Neuronal stem cell (in vitro differentiated cells): ENCODE measurements at regions not wholly inside any gene's neighbourhood (a gene's known extent, or its start where the extent isn't known, plus 50 kb on each side); places are given as distances from the start of the nearest gene placed in this dataset.
A peak's percentile ranks its signal among the peaks of the same experiment; 100 is the strongest.

Source experiments
- DNase-seq: peaks from one replicate; pipeline ENCODE4 v3.0.0-alpha.2; 2013; ENCODE audit warnings: low spot score
- H2AFZ ChIP-seq: one replicate; pipeline ENCODE4 v1.6.1; 2013; ENCODE audit warnings: mild to moderate bottlenecking, low read length, inconsistent platforms
- H2AK5ac ChIP-seq: 2 replicates; pipeline ENCODE4 v1.6.1; 2013; ENCODE audit warnings: low read depth, mild to moderate bottlenecking, inconsistent platforms, low read length, moderate library complexity, mixed read lengths
- H2BK120ac ChIP-seq: 2 replicates; pipeline ENCODE4 v1.6.1; 2013; ENCODE audit warnings: low read depth, mild to moderate bottlenecking, inconsistent platforms, low read length, moderate library complexity, mixed read lengths
- H2BK12ac ChIP-seq: one replicate; pipeline ENCODE4 v1.6.1; 2013; ENCODE audit warnings: low read length, inconsistent platforms
- H2BK15ac ChIP-seq: 2 replicates; pipeline ENCODE4 v1.6.1; 2013; ENCODE audit warnings: mild to moderate bottlenecking, low read length, inconsistent platforms, mixed read lengths
- H2BK5ac ChIP-seq: one replicate; pipeline ENCODE4 v1.6.1; 2013; ENCODE audit warnings: inconsistent platforms, mild to moderate bottlenecking, low read length, moderate library complexity
- H3K14ac ChIP-seq: one replicate; pipeline ENCODE4 v1.6.1; 2013; ENCODE audit warnings: low read length, inconsistent platforms
- H3K18ac ChIP-seq: 2 replicates; pipeline ENCODE4 v1.6.1; 2013; ENCODE audit warnings: low read length, inconsistent platforms
- H3K23ac ChIP-seq: 2 replicates; pipeline ENCODE4 v1.6.1; 2013; ENCODE audit warnings: low read depth, mild to moderate bottlenecking, mixed read lengths, low read length, inconsistent platforms; ENCODE audit not compliant: poor library complexity
- H3K27ac ChIP-seq: replicated peaks from 3 replicates; pipeline ENCODE4 v1.5.1; 2013; ENCODE audit warnings: low read length, inconsistent platforms
- H3K27me3 ChIP-seq, 3 experiments: 2 replicates each; pipeline ENCODE4 v1.6.1; 2013; ENCODE audit warnings: low read length in 3 of 3, mild to moderate bottlenecking in 2 of 3, inconsistent platforms in 1 of 3, low read depth in 1 of 3, mixed read lengths in 1 of 3, moderate library complexity in 1 of 3; ENCODE audit not compliant: control insufficient read depth in 3 of 3, insufficient read depth in 3 of 3
- H3K36me3 ChIP-seq, 2 donors: replicated peaks in 1 of 2; 2 replicates each; pipeline ENCODE4 v1.6.1; 2013; ENCODE audit warnings: low read length in 2 of 2; ENCODE audit not compliant: control insufficient read depth in 2 of 2, insufficient read depth in 2 of 2
- H3K4ac ChIP-seq: 2 replicates; pipeline ENCODE4 v1.6.1; 2013; ENCODE audit warnings: inconsistent platforms, mild to moderate bottlenecking, low read length, moderate library complexity
- H3K4me1 ChIP-seq, 2 donors: 1 replicate in 1 of 2; 2 replicates in 1 of 2; pipeline ENCODE4 v1.6.1; 2013; ENCODE audit warnings: low read length in 2 of 2, low read depth in 1 of 2; ENCODE audit not compliant: control insufficient read depth in 2 of 2, insufficient read depth in 1 of 2
- H3K4me2 ChIP-seq: one replicate; pipeline ENCODE4 v1.6.1; 2013; ENCODE audit warnings: mild to moderate bottlenecking, low read length, inconsistent platforms; ENCODE audit not compliant: insufficient read depth, poor library complexity, severe bottlenecking
- H3K4me3 ChIP-seq, 2 donors: 2 replicates each; pipeline ENCODE4 v1.5.1; 2013; ENCODE audit warnings: low read length in 2 of 2, mild to moderate bottlenecking in 2 of 2, inconsistent platforms in 1 of 2, moderate library complexity in 1 of 2
- H3K79me1 ChIP-seq: one replicate; pipeline ENCODE4 v1.6.1; 2013; ENCODE audit warnings: low read depth, mild to moderate bottlenecking, inconsistent platforms, low read length, moderate library complexity
- H3K9ac ChIP-seq: one replicate; pipeline ENCODE4 v1.6.1; 2013; ENCODE audit warnings: mild to moderate bottlenecking, low read depth, low read length, inconsistent platforms; ENCODE audit not compliant: poor library complexity
- H3K9me3 ChIP-seq, 2 donors: replicated peaks in 1 of 2; 2 replicates each; pipeline versions ENCODE3 to v1.6.1; 2013; ENCODE audit warnings: low read length in 2 of 2, mild to moderate bottlenecking in 2 of 2, inconsistent platforms in 1 of 2, low read depth in 1 of 2, mixed read lengths in 1 of 2, moderate library complexity in 1 of 2; ENCODE audit not compliant: control insufficient read depth in 2 of 2, insufficient read depth in 1 of 2
- H4K8ac ChIP-seq: one replicate; pipeline ENCODE4 v1.6.1; 2013; ENCODE audit warnings: low read depth, mild to moderate bottlenecking, inconsistent platforms, low read length, moderate library complexity
- H4K91ac ChIP-seq: one replicate; pipeline ENCODE4 v1.6.1; 2013; ENCODE audit warnings: low read length, low read depth, mild to moderate bottlenecking, inconsistent platforms; ENCODE audit not compliant: poor library complexity
- WGBS, 2 donors: extraction: QIAGEN DNeasy Blood & Tissue Kit; methylation state at CpG; one replicate each; pipeline ENCODE4 v1.1.7; 2013; ENCODE audit warnings: missing lambda C conversion rate in 2 of 2, mixed read lengths in 1 of 2; ENCODE audit not compliant: insufficient read length in 2 of 2, insufficient replicate concordance in 1 of 2; ENCODE audit errors: extremely low coverage in 2 of 2; 5-methylcytosine and 5-hydroxymethylcytosine counted together

DNA sequence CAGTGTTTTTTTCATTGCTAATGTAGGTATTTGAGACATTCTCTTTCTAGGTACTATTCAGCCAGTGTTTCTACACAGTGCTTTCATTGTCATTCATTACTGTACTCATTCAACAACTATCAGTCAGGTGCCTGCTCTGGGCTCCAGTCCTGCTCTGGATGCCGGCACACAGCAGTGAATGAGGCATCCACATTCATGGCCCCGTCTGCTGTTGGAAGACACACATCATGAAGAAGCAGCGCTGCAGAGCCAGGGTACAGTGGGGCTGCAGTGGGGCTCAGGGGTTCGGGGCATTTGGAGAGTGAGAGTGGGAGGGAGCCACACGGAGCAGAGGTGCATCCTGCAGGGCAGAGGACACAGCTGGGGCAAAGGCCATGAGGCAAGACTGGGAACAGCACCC, 737.2 kb upstream of the RAB6C start:
- Histone ChIP-seq H3K18ac (peak overlapping the region; percentile 11), H3K4me2 (no peak overlapping the region), H2BK15ac (no peak overlapping the region), H3K4me3 (no peak overlapping the region), H2BK12ac (no peak overlapping the region), H3K27ac (no peak overlapping the region), H2AFZ (no peak overlapping the region), H3K27me3 (no peaks in the 10 kb centered on the region), H3K36me3 (no peaks in the 10 kb centered on the region), H3K14ac (no peak overlapping the region), H3K79me1 (no peaks in the 10 kb centered on the region), H4K91ac (no peak overlapping the region), H2AK5ac (no peak overlapping the region), H3K4me1 (no peaks in the 10 kb centered on the region), H4K8ac (no peak overlapping the region), H2BK120ac (no peak overlapping the region), H3K9me3 (peaks cover 0 to 5% of the 10 kb centered on the region in 2 donors), H3K23ac (no peak overlapping the region), H3K9ac (no peak overlapping the region), H2BK5ac (no peak overlapping the region), H3K4ac (no peak overlapping the region)
- DNase-seq = no peak
- WGBS, 2 donors = no CpG with 5 or more reads among the region's 5 CpGs

DNA sequence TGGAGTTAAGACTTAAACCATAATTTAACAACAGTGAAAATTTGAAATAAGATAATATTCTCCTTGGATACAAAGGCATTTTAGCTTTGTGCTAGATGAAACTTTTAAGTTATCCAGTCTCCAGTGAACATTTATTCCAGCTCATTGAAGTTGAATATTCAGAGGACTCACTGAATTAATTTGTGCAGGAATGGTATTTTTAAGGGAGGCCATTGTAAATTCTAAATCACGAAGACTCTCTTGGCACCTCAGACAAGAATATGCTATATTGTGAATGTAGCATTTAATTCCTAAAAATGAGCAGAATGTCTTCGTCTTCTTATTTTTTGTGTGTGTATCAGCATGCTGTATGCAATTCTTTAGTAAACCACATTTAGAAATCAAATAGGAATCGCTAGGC, 731.7 kb upstream of the RAB6C start:
- H3K36me3 ChIP-seq = no peaks in the 10 kb centered on the region
- no peaks in the 10 kb centered on the region for H3K79me1 ChIP-seq
- H2BK120ac ChIP-seq = no peak overlapping the region
- H2BK12ac ChIP-seq = no peak overlapping the region
- H3K23ac ChIP-seq = no peak overlapping the region
- H3K27ac ChIP-seq = no peak overlapping the region
- no peak for DNase-seq
- H3K27me3 ChIP-seq = no peaks in the 10 kb centered on the region
- H3K4ac ChIP-seq = no peak overlapping the region
- H2BK5ac ChIP-seq = no peak overlapping the region
- H4K91ac ChIP-seq = no peak overlapping the region
- no peak overlapping the region for H4K8ac ChIP-seq
- H2BK15ac ChIP-seq = no peak overlapping the region
- no peak overlapping the region for H2AFZ ChIP-seq
- H3K9ac ChIP-seq = no peak overlapping the region
- no peak overlapping the region for H3K4me2 ChIP-seq
- H3K18ac ChIP-seq = no peak overlapping the region
- H3K4me3 ChIP-seq = no peak overlapping the region
- WGBS, 2 donors = no CpG with 5 or more reads among the region's 3 CpGs
- H2AK5ac ChIP-seq = no peak overlapping the region
- H3K14ac ChIP-seq = no peak overlapping the region
- H3K9me3 ChIP-seq = peaks cover 0 to 5% of the 10 kb centered on the region in 2 donors
- H3K4me1 ChIP-seq = no peaks in the 10 kb centered on the region

DNA sequence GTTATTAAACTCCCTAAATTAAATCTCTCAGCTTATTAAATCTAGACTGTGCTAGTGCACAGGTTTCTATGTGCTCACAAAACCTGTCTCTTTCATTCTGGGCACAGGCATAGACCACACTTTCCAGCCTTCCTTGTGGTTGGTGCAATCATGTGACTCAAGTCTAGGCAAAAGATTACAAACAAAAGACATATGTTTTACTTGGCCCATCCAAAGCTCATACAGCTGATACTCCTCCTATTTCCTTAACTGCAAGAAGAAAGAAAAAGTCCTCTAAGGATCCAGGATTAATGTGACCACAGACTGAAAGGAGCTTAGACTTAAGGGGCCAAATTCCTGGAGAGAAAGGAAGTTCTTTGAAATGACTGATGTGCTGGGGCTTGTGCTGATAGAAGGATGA, 731.3 kb upstream of the RAB6C start:
- no peak overlapping the region for H3K23ac ChIP-seq
- no peak overlapping the region for H2AFZ ChIP-seq
- no peaks in the 10 kb centered on the region for H3K36me3 ChIP-seq
- no peak overlapping the region for H3K14ac ChIP-seq
- no peak overlapping the region for H2BK15ac ChIP-seq
- peaks cover 0 to 5% of the 10 kb centered on the region in 2 donors for H3K9me3 ChIP-seq
- H3K4me1 ChIP-seq = peaks cover 0 to 3% of the 10 kb centered on the region in 2 donors
- no peak overlapping the region for H2AK5ac ChIP-seq
- no peak overlapping the region for H4K91ac ChIP-seq
- no peak overlapping the region for H4K8ac ChIP-seq
- H3K27ac ChIP-seq = no peak overlapping the region
- no peak overlapping the region for H3K4me3 ChIP-seq
- no peak overlapping the region for H3K18ac ChIP-seq
- H3K4ac ChIP-seq = no peak overlapping the region
- no peak overlapping the region for H3K4me2 ChIP-seq
- H3K79me1 ChIP-seq = no peaks in the 10 kb centered on the region
- H2BK120ac ChIP-seq = no peak overlapping the region
- no peaks in the 10 kb centered on the region for H3K27me3 ChIP-seq
- H3K9ac ChIP-seq = no peak overlapping the region
- no peak overlapping the region for H2BK12ac ChIP-seq
- DNase-seq = no peak
- H2BK5ac ChIP-seq = no peak overlapping the region

- Histone ChIP-seq H3K4me1 (peaks cover 0 to 3% of the 10 kb centered on the region in 2 donors), H3K18ac (no peak overlapping the region), H3K36me3 (no peaks in the 10 kb centered on the region), H3K27me3 (no peaks in the 10 kb centered on the region), H4K91ac (no peak overlapping the region), H2BK5ac (no peak overlapping the region), H3K79me1 (no peaks in the 10 kb centered on the region), H3K14ac (no peak overlapping the region), H3K9ac (no peak overlapping the region), H3K4ac (no peak overlapping the region), H3K27ac (no peak overlapping the region), H2AK5ac (no peak overlapping the region), H2AFZ (no peak overlapping the region), H3K4me2 (no peak overlapping the region), H4K8ac (no peak overlapping the region), H2BK12ac (no peak overlapping the region), H3K23ac (no peak overlapping the region), H2BK15ac (no peak overlapping the region), H3K9me3 (no peaks in the 10 kb centered on the region), H3K4me3 (no peak overlapping the region), H2BK120ac (no peak overlapping the region)
- whole genome bisulfite sequencing, 2 donors = no CpG with 5 or more reads among the region's 7 CpGs
- no peak for DNase-seq
These were observed 726.5 kb upstream of the RAB6C start for GRCh38 chr2:129252781-129253460.
